ENCODE measurements at regions not wholly inside any gene's neighbourhood (a gene's known extent, or its start where the extent isn't known, plus 50 kb on each side); places are given as distances from the start of the nearest gene placed in this dataset.

GRCh38 chr14:95603415-95603814, 68.6 kb downstream of the GLRX5 start:
- no peak overlapping the region for H3K4ac ChIP-seq (ENCODE audit: low read depth, low read length)
- H2BK20ac ChIP-seq (ENCODE audit: low read depth, low read length), result no peak overlapping the region
- no peaks in the 10 kb centered on the region for H3K4me1 ChIP-seq (ENCODE audit: control insufficient read depth, insufficient read depth, low read length)
- H3K79me1 ChIP-seq (ENCODE audit: low read depth in 1 of 2, low read length in 2 of 2), result no peaks in the 10 kb centered on the region
- H3K18ac ChIP-seq (ENCODE audit: low read depth, low read length), result no peak overlapping the region
- in situ Hi-C loops (cut with MboI; ENCODE audit: low sequenced_read_pairs), result no loop called here
- POLR2A ChIA-PET (ENCODE audit: unreplicated experiment), result no interaction called here
- intact Hi-C loops (cut with micrococcal nuclease), result no loop called here
- no peak overlapping the region for H4K5ac ChIP-seq (ENCODE audit: low read depth, low read length)
- H3K14ac ChIP-seq (replicated peaks; ENCODE audit: low read depth, low read length), result no peak overlapping the region
- no peak overlapping the region for H3K23ac ChIP-seq (ENCODE audit: low read depth, low read length)
- H3K4me2 ChIP-seq (ENCODE audit: low read depth, low read length), result no peak overlapping the region
- H2BK120ac ChIP-seq (ENCODE audit: low read depth, low read length), result no peak overlapping the region
- H3K9ac ChIP-seq (ENCODE audit: low read depth, low read length), result no peak overlapping the region
- DNase-seq, result no peak
- no peak overlapping the region for H2AK9ac ChIP-seq (replicated peaks; ENCODE audit: low read depth, low read length, poor library complexity)
- H3K4me3 ChIP-seq (ENCODE audit: insufficient read depth, low read depth, low read length), result no peak overlapping the region
- no peaks in the 10 kb centered on the region for H3K9me3 ChIP-seq (ENCODE audit: control insufficient read depth, insufficient read depth, low read length)
- CTCF ChIA-PET, result interaction anchor here (0.6 kb wide), 1 partner anchor 9 kb away, joined by 9 read pairs; no protein-coding TSS in a partner anchor
- no peaks in the 10 kb centered on the region for H3K36me3 ChIP-seq (ENCODE audit: control insufficient read depth, insufficient read depth, low read length)
- no peak overlapping the region for H2BK5ac ChIP-seq (ENCODE audit: low read depth, low read length, poor library complexity, severe bottlenecking)
- H4K8ac ChIP-seq (ENCODE audit: low read depth in 2 of 2, low read length in 2 of 2), result no peak overlapping the region
- H3K56ac ChIP-seq (ENCODE audit: extremely low read depth, insufficient read depth, low read length), result no peak overlapping the region
- no TSS peak for BruUV-seq (replicated peaks)
- no CpG with 5 or more reads among the region's 2 CpGs for WGBS, 2 experiments (ENCODE audit: extremely low coverage in 2 of 2, insufficient read length in 1 of 2)
- H3K9me1 ChIP-seq (ENCODE audit: insufficient read depth, low read length), result no peaks in the 10 kb centered on the region
- H2AFZ ChIP-seq (replicated peaks; ENCODE audit: low read length, poor library complexity), result peak overlapping the region; percentile 51
- no peak for TF ChIP-seq SMC3 (IDR thresholded peaks at IDR 0.05; ENCODE audit: low read depth, low read length)
- peaks cover 3% of the 10 kb centered on the region for H3K27me3 ChIP-seq (ENCODE audit: control insufficient read depth, insufficient read depth, low read length)
- no peak overlapping the region for H2AK5ac ChIP-seq (ENCODE audit: low read depth, low read length)
- no peak overlapping the region for H3K27ac ChIP-seq (ENCODE audit: insufficient read depth, low read length)
- dilution Hi-C loops (cut with HindIII; ENCODE audit: low sequenced_read_pairs, unreplicated experiment), result no loop called here
- no peak overlapping the region for H2BK15ac ChIP-seq (ENCODE audit: low read depth, low read length)
- no peaks in the 10 kb centered on the region for H4K20me1 ChIP-seq (ENCODE audit: insufficient read depth, low read length)
- H4K91ac ChIP-seq (ENCODE audit: insufficient read depth, low read depth, low read length), result no peak overlapping the region
- no peak for ATAC-seq (ENCODE audit: low read depth)

Measured in IMR-90 (cell line).